OCI-LY3 (cell line): ENCODE measurements at regions not wholly inside any gene's neighbourhood (a gene's known extent, or its start where the extent isn't known, plus 50 kb on each side); places are given as distances from the start of the nearest gene placed in this dataset.
"Not testable (repeated sequence)": the region's sequence is repeated elsewhere in the genome, so short reads cannot be mapped to it uniquely, and the experiment has no call there.

Source experiments
- H2AFZ ChIP-seq: fragments of 200-600, 300-600 bp; shearing (Covaris generic); 2 replicates; pipeline ENCODE4 v1.6.0; 2014; ENCODE audit warnings: antibody characterized with exemption, low read depth, low read length
- H3K27ac ChIP-seq: fragments of 200-600, 300-600 bp; sonication (generic); 2 replicates; pipeline ENCODE4 v1.5.1; 2014; ENCODE audit warnings: mild to moderate bottlenecking, low read length, moderate library complexity, mixed read lengths
- H3K27me3 ChIP-seq: fragments of 200-600, 300-600 bp; sonication (generic); 2 replicates; pipeline ENCODE4 v1.6.1; 2014; ENCODE audit warnings: low read depth, low read length, mixed read lengths
- H3K36me3 ChIP-seq: fragments of 200-600, 300-600 bp; sonication (generic); replicated peaks from 2 replicates; pipeline ENCODE3; 2014; ENCODE audit warnings: low read depth, low read length, mixed read lengths
- H3K4me1 ChIP-seq: fragments of 300-600, 200-600 bp; sonication (generic); 2 replicates; pipeline ENCODE4 v1.6.1; 2014; ENCODE audit warnings: low read length, mixed read lengths
- H3K4me2 ChIP-seq: fragments of 200-600, 300-600 bp; sonication (generic); 2 replicates; pipeline ENCODE4 v1.6.1; 2014; ENCODE audit warnings: low read length, mixed read lengths
- H3K4me3 ChIP-seq: fragments of 300-600, 200-600 bp; sonication (generic); 2 replicates; pipeline ENCODE4 v1.5.1; 2014; ENCODE audit warnings: antibody characterized with exemption, mild to moderate bottlenecking, low read length, moderate library complexity
- H3K79me2 ChIP-seq: fragments of 300-600, 200-600 bp; shearing (Covaris generic); 2 replicates; pipeline ENCODE4 v1.6.1; 2014; ENCODE audit warnings: mild to moderate bottlenecking, low read length, mixed read lengths
- H3K9ac ChIP-seq: fragments of 300-600, 200-600 bp; shearing (Covaris generic); 2 replicates; pipeline ENCODE4 v1.6.0; 2014; ENCODE audit warnings: mild to moderate bottlenecking, low read length, moderate library complexity
- H3K9me3 ChIP-seq: fragments of 200-600, 300-600 bp; shearing (Covaris generic); 2 replicates; pipeline ENCODE4 v1.6.1; 2014; ENCODE audit warnings: low read length, mixed read lengths; ENCODE audit not compliant: insufficient read depth
- H4K20me1 ChIP-seq: fragments of 200-600, 300-600 bp; sonication (generic); 2 replicates; pipeline ENCODE4 v1.6.1; 2016; ENCODE audit warnings: low read length, mixed read lengths; ENCODE audit not compliant: insufficient read depth

DNA sequence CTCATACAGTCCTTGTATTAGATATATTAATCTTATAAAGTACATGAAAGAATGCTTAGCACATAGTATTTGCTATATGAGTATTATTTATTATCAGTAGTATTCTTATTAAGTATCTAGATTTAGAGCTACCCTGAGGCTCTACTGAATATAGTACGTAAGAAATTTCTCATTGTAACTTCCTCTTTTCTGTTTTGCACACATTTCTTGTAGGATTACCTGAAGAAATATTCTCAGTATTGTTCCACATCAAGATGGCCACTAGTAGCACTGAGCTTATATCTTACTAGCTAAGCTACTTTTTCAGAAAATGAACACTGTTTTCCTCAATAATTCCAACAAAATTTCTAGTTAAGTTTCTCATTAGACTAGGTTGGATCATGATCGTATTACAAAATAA is 112.5 kb downstream of the SYT15 start:
- not testable (repeated sequence) for H3K27ac ChIP-seq, H2AFZ ChIP-seq, H3K4me1 ChIP-seq, H3K4me3 ChIP-seq, H3K9me3 ChIP-seq, H4K20me1 ChIP-seq, H3K4me2 ChIP-seq, H3K9ac ChIP-seq, H3K36me3 ChIP-seq, H3K27me3 ChIP-seq, H3K79me2 ChIP-seq

DNA sequence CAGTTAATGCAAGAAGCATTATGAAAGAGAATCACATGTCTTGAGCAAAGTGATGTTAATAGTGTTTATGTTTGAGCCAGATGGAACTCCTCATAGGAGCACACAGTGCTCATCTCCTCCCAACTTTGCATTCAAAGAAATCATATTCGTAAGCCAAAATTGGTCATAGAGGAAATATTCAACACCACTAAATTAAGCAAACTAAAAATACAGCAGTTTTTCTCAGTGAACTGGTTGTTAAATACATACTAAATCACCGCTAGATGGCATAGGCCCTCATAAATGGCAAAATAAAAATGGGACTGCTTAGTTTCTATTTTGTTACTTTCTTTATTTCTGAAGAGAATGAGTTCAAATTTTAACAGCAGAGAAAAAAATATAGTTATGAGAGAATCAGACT is 114.3 kb downstream of the SYT15 start:
- not testable (repeated sequence) for H3K4me1 ChIP-seq, H3K4me3 ChIP-seq

GRCh38 chr10:46717264-46717663 is 138.3 kb downstream of the SYT15 start:
- H3K27me3 ChIP-seq, H3K9me3 ChIP-seq, H3K4me2 ChIP-seq, H3K27ac ChIP-seq, H3K36me3 ChIP-seq, H4K20me1 ChIP-seq, H3K4me1 ChIP-seq, H2AFZ ChIP-seq, H3K4me3 ChIP-seq, H3K9ac ChIP-seq, H3K79me2 ChIP-seq: not testable (repeated sequence)

More for the DNA sequence above, 114.3 kb downstream of the SYT15 start:
- not testable (repeated sequence) for H3K9me3 ChIP-seq, H3K27me3 ChIP-seq, H3K79me2 ChIP-seq, H3K36me3 ChIP-seq, H2AFZ ChIP-seq, H4K20me1 ChIP-seq, H3K27ac ChIP-seq, H3K9ac ChIP-seq, H3K4me2 ChIP-seq

GRCh38 chr10:46718014-46718413 is 139.1 kb downstream of the SYT15 start:
- not testable (repeated sequence) for H3K4me1 ChIP-seq, H3K27me3 ChIP-seq, H3K79me2 ChIP-seq, H3K27ac ChIP-seq, H3K9me3 ChIP-seq, H3K4me3 ChIP-seq, H3K4me2 ChIP-seq, H3K9ac ChIP-seq, H4K20me1 ChIP-seq, H2AFZ ChIP-seq, H3K36me3 ChIP-seq

DNA sequence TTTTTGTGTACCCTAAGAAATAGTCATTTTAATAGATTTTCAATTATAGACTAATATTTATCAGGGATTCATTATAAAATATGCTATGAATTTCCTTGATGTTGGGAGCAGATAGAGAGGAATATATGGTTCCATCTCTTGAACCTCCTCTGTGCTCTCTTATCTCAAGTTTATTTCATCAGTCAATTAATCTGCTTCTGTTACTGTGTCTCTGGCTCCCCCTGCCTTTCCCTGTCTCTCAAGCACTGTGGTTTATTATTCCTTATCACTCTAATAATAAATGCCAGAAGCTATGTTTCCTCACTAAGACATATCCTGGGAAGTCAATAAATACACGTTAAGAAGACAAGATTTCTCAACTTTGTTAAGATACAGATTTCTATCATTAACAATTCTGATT is 141.5 kb downstream of the SYT15 start:
- not testable (repeated sequence) for H3K27ac ChIP-seq, H2AFZ ChIP-seq, H3K36me3 ChIP-seq, H4K20me1 ChIP-seq, H3K4me3 ChIP-seq, H3K9ac ChIP-seq, H3K9me3 ChIP-seq, H3K4me2 ChIP-seq, H3K27me3 ChIP-seq, H3K79me2 ChIP-seq, H3K4me1 ChIP-seq

DNA sequence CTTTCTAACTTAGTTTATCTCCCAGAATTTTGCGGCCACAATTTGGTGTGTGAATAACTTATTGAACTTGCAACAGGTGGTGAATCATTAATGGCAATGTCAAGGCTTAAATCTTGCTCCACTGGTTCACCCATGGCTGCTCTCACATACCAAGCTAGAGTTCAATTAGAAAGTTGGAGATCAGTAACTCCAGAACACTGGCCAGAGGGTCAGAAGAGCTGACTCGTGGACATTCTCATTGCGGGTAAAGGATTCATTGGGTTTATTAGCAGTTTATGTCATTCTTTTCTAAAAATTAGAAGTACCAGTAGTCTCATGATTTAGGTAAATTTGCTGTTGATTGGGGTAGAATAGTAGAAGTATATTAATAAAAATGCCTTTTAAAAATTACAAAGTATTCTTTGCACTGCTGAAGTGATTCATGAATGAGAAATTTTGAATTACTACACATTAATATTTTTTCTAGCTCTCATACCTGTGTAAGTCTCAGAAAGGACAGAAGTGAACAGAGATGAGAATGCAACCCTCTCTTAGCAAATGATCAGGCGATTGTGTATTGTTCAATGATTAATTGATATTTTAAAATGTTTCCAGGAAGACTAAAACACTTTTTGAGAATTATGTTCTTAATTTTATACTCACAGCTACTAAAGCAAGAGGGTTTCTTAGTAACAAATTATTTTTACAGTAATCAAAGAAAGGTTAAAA is 142.0 kb downstream of the SYT15 start:
- not testable (repeated sequence) for H3K4me1 ChIP-seq, H3K9ac ChIP-seq, H3K36me3 ChIP-seq, H3K79me2 ChIP-seq, H3K9me3 ChIP-seq, H4K20me1 ChIP-seq, H3K27me3 ChIP-seq, H3K4me2 ChIP-seq, H2AFZ ChIP-seq, H3K4me3 ChIP-seq, H3K27ac ChIP-seq

- H3K79me2 ChIP-seq, H3K27me3 ChIP-seq, H3K36me3 ChIP-seq, H4K20me1 ChIP-seq, H3K9me3 ChIP-seq, H2AFZ ChIP-seq, H3K4me1 ChIP-seq, H3K27ac ChIP-seq, H3K9ac ChIP-seq, H3K4me2 ChIP-seq, H3K4me3 ChIP-seq: not testable (repeated sequence)
Observed at GRCh38 chr10:46724258-46724657, 145.3 kb downstream of the SYT15 start.

GRCh38 chr10:46728359-46728758 is 149.4 kb downstream of the SYT15 start:
- H3K27me3 ChIP-seq, H3K79me2 ChIP-seq, H3K27ac ChIP-seq, H3K4me1 ChIP-seq, H3K9ac ChIP-seq, H3K4me3 ChIP-seq, H3K9me3 ChIP-seq, H3K36me3 ChIP-seq, H2AFZ ChIP-seq, H4K20me1 ChIP-seq, H3K4me2 ChIP-seq: not testable (repeated sequence)

- H3K36me3 ChIP-seq, H4K20me1 ChIP-seq, H3K4me1 ChIP-seq, H3K27me3 ChIP-seq, H3K4me2 ChIP-seq, H3K4me3 ChIP-seq, H3K9ac ChIP-seq, H2AFZ ChIP-seq, H3K79me2 ChIP-seq, H3K27ac ChIP-seq, H3K9me3 ChIP-seq: not testable (repeated sequence)
Observed at GRCh38 chr10:46730729-46731128, 151.8 kb downstream of the SYT15 start.

- H3K27me3 ChIP-seq, H3K4me2 ChIP-seq, H2AFZ ChIP-seq, H3K79me2 ChIP-seq, H3K27ac ChIP-seq, H4K20me1 ChIP-seq, H3K4me1 ChIP-seq, H3K4me3 ChIP-seq, H3K9ac ChIP-seq, H3K9me3 ChIP-seq, H3K36me3 ChIP-seq: not testable (repeated sequence)
Observed at GRCh38 chr10:46733635-46734261, 154.8 kb downstream of the SYT15 start.
